Choroid plexus epithelial cell (primary cell): ENCODE measurements at regions not wholly inside any gene's neighbourhood (a gene's known extent, or its start where the extent isn't known, plus 50 kb on each side); places are given as distances from the start of the nearest gene placed in this dataset.

Experiments
- DNase-seq: peaks from one replicate; pipeline ENCODE4 v3.0.0-alpha.2; 2010; ENCODE audit warnings: low read depth
- H3K4me3 ChIP-seq: 2 replicates; pipeline ENCODE4 v1.5.1; 2011; ENCODE audit warnings: low read depth, mild to moderate bottlenecking, control low read depth, low read length, moderate library complexity
- CTCF ChIP-seq: conservative IDR thresholded peaks from 2 replicates; pipeline ENCODE4 v1.5.1; 2011; ENCODE audit warnings: low read depth, mild to moderate bottlenecking, control low read depth, inconsistent platforms, low read length, moderate library complexity

GRCh38 chr4:78720204-78720603, 55.9 kb upstream of the BMP2K start:
- H3K4me3 ChIP-seq, result no peak overlapping the region
- TF ChIP-seq CTCF, result no peak
- DNase-seq, result no peak

- no peak for DNase-seq
- H3K4me3 ChIP-seq, result no peak overlapping the region
- TF ChIP-seq CTCF, result no peak
Observed at GRCh38 chr4:78720994-78721677, 55.0 kb upstream of the BMP2K start.

- no peak overlapping the region for H3K4me3 ChIP-seq
- no peak for DNase-seq
- no peak for TF ChIP-seq CTCF
Observed at GRCh38 chr4:78721747-78722146, 54.4 kb upstream of the BMP2K start.

- DNase-seq, result no peak
- no peak overlapping the region for H3K4me3 ChIP-seq
Observed at GRCh38 chr4:78722320-78722719, 53.8 kb upstream of the BMP2K start.

GRCh38 chr4:78722878-78723277, 53.3 kb upstream of the BMP2K start:
- DNase-seq, result no peak
- no peak overlapping the region for H3K4me3 ChIP-seq
- TF ChIP-seq CTCF, result no peak

More at GRCh38 chr4:78722320-78722719, 53.8 kb upstream of the BMP2K start:
- TF ChIP-seq CTCF, result no peak
